GM13977 (cell line): ENCODE measurements at regions not wholly inside any gene's neighbourhood (a gene's known extent, or its start where the extent isn't known, plus 50 kb on each side); places are given as distances from the start of the nearest gene placed in this dataset.

Source experiments
- DNase-seq: peaks from one replicate; pipeline ENCODE4 v3.0.0; 2012; ENCODE audit warnings: low spot score
- in situ Hi-C: fragments of 300-500 bp; cut with MboI; formaldehyde crosslinking; loops from one replicate; pipeline ENCODE4 v1.12.0; 2022; ENCODE audit warnings: low sequenced_read_pairs, low pct_unique_long_range_greater_than_20kb, mixed read lengths, inconsistent platforms; ENCODE audit not compliant: unreplicated experiment
- TF ChIP-seq, protein P1 (sequence below): IDR thresholded peaks from 2 replicates; pipeline ENCODE4 v1.5.1; 2012; ENCODE audit warnings: mild to moderate bottlenecking, control low read depth; ENCODE audit not compliant: insufficient read depth; ENCODE audit errors: extremely low read depth, missing control alignments

DNA sequence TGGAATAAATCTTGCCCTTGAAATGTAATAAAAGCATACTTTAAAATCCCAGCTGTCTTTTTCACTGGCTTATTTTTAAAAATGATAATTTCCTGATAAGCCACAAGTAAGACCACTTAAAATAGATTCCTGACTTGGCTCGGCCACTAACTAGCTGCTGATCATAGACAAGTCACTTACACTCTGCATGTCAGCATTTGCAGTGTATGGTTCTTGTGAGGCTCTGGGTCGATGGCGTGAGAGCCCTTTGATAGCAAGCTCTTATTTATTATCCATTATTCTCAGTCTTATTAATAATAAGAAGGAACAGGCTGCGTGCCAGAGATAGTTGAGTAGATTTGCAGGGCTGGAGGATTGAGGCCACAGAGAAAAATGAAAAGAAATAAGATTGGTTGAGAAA lies 110.7 kb upstream of the IL12B start:
- in situ Hi-C loops = loop anchor here (10.0 to 25.0 kb wide), 2 partner anchors 279 to 534 kb away; no protein-coding TSS in a partner anchor
- TF ChIP-seq, protein P1, sequence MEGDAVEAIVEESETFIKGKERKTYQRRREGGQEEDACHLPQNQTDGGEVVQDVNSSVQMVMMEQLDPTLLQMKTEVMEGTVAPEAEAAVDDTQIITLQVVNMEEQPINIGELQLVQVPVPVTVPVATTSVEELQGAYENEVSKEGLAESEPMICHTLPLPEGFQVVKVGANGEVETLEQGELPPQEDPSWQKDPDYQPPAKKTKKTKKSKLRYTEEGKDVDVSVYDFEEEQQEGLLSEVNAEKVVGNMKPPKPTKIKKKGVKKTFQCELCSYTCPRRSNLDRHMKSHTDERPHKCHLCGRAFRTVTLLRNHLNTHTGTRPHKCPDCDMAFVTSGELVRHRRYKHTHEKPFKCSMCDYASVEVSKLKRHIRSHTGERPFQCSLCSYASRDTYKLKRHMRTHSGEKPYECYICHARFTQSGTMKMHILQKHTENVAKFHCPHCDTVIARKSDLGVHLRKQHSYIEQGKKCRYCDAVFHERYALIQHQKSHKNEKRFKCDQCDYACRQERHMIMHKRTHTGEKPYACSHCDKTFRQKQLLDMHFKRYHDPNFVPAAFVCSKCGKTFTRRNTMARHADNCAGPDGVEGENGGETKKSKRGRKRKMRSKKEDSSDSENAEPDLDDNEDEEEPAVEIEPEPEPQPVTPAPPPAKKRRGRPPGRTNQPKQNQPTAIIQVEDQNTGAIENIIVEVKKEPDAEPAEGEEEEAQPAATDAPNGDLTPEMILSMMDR = no peak
- no peak for DNase-seq

DNA sequence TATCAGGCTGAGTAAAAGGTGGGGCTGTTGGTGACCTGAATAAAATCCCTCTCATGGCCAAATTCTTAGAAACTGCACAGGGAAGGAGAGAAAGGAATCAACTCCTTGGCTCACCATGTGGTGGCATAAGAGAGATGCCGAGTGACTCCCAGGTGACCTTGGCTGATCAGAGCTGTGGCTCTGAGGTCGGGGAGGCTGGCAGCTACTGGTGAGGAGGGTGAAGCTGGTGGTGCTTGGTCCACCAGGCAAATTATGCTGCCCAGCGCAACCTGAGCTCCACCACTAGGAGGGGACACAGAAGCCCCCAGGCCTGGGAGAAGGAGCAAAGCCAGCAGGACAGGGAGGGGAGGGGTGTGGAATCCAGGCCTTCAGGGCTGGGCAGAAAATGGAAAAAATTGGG lies 111.2 kb upstream of the IL12B start:
- no peak for DNase-seq
- TF ChIP-seq, protein P1 = peak; percentile 6
- in situ Hi-C loops = loop anchor here (10.0 to 25.0 kb wide), 2 partner anchors 279 to 533 kb away; no protein-coding TSS in a partner anchor

DNA sequence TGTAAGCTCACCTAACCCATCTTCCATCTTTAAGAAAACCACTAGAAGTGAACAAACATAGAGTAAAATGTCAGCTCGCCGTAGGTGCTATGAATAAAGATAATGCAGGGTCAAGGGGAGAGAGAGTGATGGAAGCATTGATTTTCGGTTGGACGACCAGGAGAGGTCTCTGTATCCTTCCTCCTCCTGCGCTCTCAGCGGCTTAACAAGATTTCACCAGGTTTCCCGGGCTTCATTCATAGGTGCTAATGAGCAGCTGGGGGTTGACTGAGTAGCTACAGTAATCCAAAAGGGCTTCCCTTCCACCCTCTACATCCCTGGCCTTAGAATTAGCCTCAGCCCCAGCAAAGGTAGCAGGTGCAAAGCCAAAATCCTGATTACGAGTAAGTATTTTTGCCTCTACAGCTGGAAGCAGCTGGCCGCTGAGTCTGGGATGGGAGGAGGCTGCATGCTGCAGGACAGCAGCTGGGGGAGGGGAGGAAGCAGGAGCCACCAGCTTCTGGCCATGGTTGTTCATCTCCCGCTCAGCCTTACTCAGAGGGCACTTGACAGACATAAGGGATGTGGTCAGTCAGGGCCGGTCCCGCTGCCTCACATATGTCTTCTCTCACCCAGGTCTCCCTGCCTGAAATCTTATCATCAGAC lies 112.0 kb upstream of the IL12B start:
- TF ChIP-seq, protein P1 = no peak
- in situ Hi-C loops = loop anchor here (10.0 to 25.0 kb wide), 2 partner anchors 280 to 532 kb away; no protein-coding TSS in a partner anchor
- DNase-seq = no peak

DNA sequence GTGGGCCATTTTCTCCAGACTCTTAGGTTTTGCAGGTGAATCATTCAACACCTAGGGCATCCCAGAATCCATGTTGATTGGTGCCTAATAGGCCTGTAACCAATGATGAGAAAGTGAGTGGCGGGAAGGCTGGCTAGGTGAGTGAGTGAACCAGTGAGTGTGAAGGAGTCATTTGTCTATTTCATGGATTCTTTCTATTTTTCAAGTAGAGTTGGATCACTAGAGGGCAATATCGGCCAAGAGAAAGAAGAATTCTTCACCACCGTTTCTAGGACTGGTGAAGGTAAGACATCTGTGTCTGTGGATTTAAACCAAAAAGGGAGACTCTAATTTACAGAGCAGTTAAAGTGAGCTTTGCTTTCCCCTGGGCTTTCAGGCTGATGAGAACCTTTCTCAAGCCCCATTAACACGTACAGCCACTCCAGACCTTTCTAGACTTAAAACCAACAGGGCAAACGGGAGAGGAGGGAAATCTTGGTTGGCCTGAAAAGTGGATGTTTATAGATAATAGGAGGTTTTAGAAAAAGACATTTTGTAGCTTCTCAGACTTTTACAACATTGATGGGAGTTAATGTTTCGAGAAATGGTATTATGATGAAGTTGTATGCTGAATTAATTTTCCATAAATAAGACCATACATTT lies 114.3 kb upstream of the IL12B start:
- in situ Hi-C loops = loop anchor here (10.0 to 25.0 kb wide), 2 partner anchors 282 to 530 kb away; no protein-coding TSS in a partner anchor
- DNase-seq = peak; percentile 60

GRCh38 chr5:159447116-159447515 lies 116.8 kb upstream of the IL12B start:
- in situ Hi-C loops = loop anchor here (10.0 to 25.0 kb wide), 2 partner anchors 285 to 528 kb away; no protein-coding TSS in a partner anchor
- DNase-seq = no peak
- TF ChIP-seq, protein P1 = no peak

More for the DNA sequence above, 114.3 kb upstream of the IL12B start:
- TF ChIP-seq, protein P1 = peak; percentile 55

DNA sequence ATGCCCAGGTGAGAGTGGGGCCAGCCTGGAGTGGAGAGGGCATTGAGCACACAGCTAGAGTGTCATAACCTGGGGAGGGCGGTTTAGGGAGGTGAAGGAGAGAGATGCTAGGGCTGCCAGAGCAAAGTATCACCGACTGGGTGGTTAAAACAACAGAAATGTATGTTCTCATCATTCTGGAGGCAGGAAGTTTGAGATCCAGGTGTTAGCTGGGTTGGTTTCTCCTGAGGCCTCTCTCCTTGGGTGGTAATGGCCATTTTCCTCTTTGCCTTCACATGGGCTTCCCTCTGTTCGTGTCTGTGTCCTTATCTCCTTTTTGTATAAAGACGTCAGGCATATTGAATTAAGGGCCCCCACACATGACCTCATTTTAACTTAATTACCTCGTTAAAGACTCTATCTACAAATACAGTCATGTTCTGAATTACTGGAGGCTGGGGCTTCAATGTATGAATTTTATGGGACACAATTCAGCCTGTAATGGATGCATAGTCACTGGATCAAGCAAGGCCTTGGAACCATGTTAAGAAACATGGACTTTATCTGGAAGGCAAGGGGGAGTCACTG lies 118.6 kb upstream of the IL12B start:
- no peak for DNase-seq
- TF ChIP-seq, protein P1 = no peak
- in situ Hi-C loops = loop anchor here (10.0 to 25.0 kb wide), 2 partner anchors 287 to 526 kb away; no protein-coding TSS in a partner anchor
